ENCODE measurements at regions not wholly inside any gene's neighbourhood (a gene's known extent, or its start where the extent isn't known, plus 50 kb on each side); places are given as distances from the start of the nearest gene placed in this dataset.

GRCh38 chr18:56085551-56085950 lies 497.6 kb upstream of the TCF4 start:
- TF ChIP-seq REST (IDR thresholded peaks at IDR 0.05; ENCODE audit: insufficient read depth in 1 of 2, low read depth in 2 of 2, low read length in 2 of 2) (no peak), SIN3A (IDR thresholded peaks at IDR 0.05; ENCODE audit: borderline replicate concordance, insufficient read depth, low read length) (no peak), FOXP2 (optimal IDR thresholded peaks at IDR 0.05; ENCODE audit: borderline replicate concordance, extremely low read depth, extremely low read length, insufficient read depth) (no peak), TAF1 (IDR thresholded peaks at IDR 0.05; ENCODE audit: borderline replicate concordance, insufficient read depth, low read length) (no peak), POLR2AphosphoS5 (IDR thresholded peaks at IDR 0.05; ENCODE audit: low read depth, low read length) (no peak)

- TF ChIP-seq SIN3A (IDR thresholded peaks at IDR 0.05; ENCODE audit: borderline replicate concordance, insufficient read depth, low read length) (no peak), REST (IDR thresholded peaks at IDR 0.05; ENCODE audit: insufficient read depth in 1 of 2, low read depth in 2 of 2, low read length in 2 of 2) (no peak), POLR2AphosphoS5 (IDR thresholded peaks at IDR 0.05; ENCODE audit: low read depth, low read length) (no peak), TAF1 (IDR thresholded peaks at IDR 0.05; ENCODE audit: borderline replicate concordance, insufficient read depth, low read length) (no peak), FOXP2 (optimal IDR thresholded peaks at IDR 0.05; ENCODE audit: borderline replicate concordance, extremely low read depth, extremely low read length, insufficient read depth) (no peak)
Observed at GRCh38 chr18:56083523-56084287, 495.7 kb upstream of the TCF4 start.

GRCh38 chr18:56083097-56083521 lies 495.1 kb upstream of the TCF4 start:
- TF ChIP-seq POLR2AphosphoS5 (IDR thresholded peaks at IDR 0.05; ENCODE audit: low read depth, low read length) (no peak), REST (IDR thresholded peaks at IDR 0.05; ENCODE audit: insufficient read depth in 1 of 2, low read depth in 2 of 2, low read length in 2 of 2) (peak in 1 of 2 experiments; percentile 60; a peak in 1 of 4 replicates), SIN3A (IDR thresholded peaks at IDR 0.05; ENCODE audit: borderline replicate concordance, insufficient read depth, low read length) (0 out of 2 replicates have a peak, but pooled peaks have one; percentile 53), TAF1 (IDR thresholded peaks at IDR 0.05; ENCODE audit: borderline replicate concordance, insufficient read depth, low read length) (no peak), FOXP2 (optimal IDR thresholded peaks at IDR 0.05; ENCODE audit: borderline replicate concordance, extremely low read depth, extremely low read length, insufficient read depth) (no peak)

GRCh38 chr18:56076723-56077122 lies 488.7 kb upstream of the TCF4 start:
- TF ChIP-seq FOXP2 (optimal IDR thresholded peaks at IDR 0.05; ENCODE audit: borderline replicate concordance, extremely low read depth, extremely low read length, insufficient read depth) (no peak), SIN3A (IDR thresholded peaks at IDR 0.05; ENCODE audit: borderline replicate concordance, insufficient read depth, low read length) (no peak), POLR2AphosphoS5 (IDR thresholded peaks at IDR 0.05; ENCODE audit: low read depth, low read length) (no peak), REST (IDR thresholded peaks at IDR 0.05; ENCODE audit: insufficient read depth in 1 of 2, low read depth in 2 of 2, low read length in 2 of 2) (no peak), TAF1 (IDR thresholded peaks at IDR 0.05; ENCODE audit: borderline replicate concordance, insufficient read depth, low read length) (no peak)

Data from PFSK-1 (cell line).